ENCODE measurements at regions not wholly inside any gene's neighbourhood (a gene's known extent, or its start where the extent isn't known, plus 50 kb on each side); places are given as distances from the start of the nearest gene placed in this dataset.

DNA sequence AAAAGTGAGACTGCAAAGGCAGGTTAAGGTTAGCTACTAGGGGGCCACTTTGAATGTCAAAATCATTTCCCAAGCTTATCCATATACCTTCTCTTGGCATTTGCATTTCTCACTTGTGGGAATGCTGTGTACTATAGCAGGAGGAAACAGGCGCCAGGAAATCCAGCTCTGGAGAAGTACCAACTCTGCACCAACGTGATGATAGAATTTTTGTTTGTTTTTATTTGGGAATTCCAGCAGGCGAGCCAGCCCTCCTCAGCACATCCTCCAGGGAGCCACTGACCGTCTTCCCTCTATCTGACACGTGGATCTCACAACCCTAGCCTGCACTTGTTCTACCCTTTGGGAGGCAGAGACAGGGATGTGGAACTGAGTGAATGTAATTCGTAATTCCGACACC is 318.0 kb downstream of the ACTL7B start:
- no peak for DNase-seq
- TF ChIP-seq, protein P1, sequence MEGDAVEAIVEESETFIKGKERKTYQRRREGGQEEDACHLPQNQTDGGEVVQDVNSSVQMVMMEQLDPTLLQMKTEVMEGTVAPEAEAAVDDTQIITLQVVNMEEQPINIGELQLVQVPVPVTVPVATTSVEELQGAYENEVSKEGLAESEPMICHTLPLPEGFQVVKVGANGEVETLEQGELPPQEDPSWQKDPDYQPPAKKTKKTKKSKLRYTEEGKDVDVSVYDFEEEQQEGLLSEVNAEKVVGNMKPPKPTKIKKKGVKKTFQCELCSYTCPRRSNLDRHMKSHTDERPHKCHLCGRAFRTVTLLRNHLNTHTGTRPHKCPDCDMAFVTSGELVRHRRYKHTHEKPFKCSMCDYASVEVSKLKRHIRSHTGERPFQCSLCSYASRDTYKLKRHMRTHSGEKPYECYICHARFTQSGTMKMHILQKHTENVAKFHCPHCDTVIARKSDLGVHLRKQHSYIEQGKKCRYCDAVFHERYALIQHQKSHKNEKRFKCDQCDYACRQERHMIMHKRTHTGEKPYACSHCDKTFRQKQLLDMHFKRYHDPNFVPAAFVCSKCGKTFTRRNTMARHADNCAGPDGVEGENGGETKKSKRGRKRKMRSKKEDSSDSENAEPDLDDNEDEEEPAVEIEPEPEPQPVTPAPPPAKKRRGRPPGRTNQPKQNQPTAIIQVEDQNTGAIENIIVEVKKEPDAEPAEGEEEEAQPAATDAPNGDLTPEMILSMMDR (IDR thresholded peaks at IDR 0.05): no peak
- peaks cover 17% of the 10 kb centered on the region for H3K4me1 Mint-ChIP-seq
- peak overlapping the region; percentile 78 for H3K27ac Mint-ChIP-seq
- H3K9me3 Mint-ChIP-seq: peaks cover 12% of the 10 kb centered on the region
- peaks cover 7% of the 10 kb centered on the region for H3K27me3 Mint-ChIP-seq (ENCODE audit: low read depth, poor library complexity)
- H3K36me3 Mint-ChIP-seq (ENCODE audit: low read depth): no peaks in the 10 kb centered on the region
- H3K4me3 Mint-ChIP-seq: no peak overlapping the region

DNA sequence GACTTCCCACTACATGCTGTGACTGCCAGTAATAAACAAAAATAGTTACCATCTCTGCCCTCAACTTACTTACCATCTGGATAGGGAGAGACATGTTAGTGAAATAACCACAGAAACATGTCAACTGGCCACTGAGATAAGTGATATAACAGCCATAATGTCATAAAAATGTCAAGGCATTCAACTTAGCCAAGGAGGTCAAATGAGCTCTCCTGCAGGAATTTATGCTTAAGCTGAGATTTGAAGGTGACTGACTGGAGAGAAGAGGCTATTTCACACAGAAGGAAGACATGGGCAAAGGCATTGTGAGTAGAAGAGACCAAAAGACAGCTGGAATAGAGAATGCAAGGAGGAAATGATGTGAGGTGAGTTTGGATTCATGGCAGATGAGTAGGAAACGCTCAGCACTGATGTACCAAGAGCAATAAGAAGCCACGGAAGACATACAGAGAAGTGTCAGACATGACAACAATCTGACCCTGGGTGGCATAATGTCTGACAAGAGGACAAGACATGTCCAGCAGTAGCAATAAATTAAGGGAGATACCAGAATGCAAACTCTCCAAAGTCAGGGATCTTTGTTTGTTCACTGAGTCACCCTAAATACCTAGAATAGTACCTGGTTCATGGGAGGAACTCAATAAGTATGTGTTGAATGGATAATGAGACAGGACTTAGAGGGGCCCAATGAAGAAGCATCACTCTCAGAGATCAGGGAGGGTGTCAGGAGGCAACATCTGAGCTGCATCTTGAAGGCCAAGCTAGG is 318.8 kb downstream of the ACTL7B start:
- Mint-ChIP-seq H3K4me3 (no peak overlapping the region), H3K4me1 (peaks cover 17% of the 10 kb centered on the region), H3K27ac (no peak overlapping the region), H3K27me3 (ENCODE audit: low read depth, poor library complexity) (peaks cover 4% of the 10 kb centered on the region), H3K9me3 (peaks cover 12% of the 10 kb centered on the region), H3K36me3 (ENCODE audit: low read depth) (no peaks in the 10 kb centered on the region)
- no peak for DNase-seq
- TF ChIP-seq, protein P1 (IDR thresholded peaks at IDR 0.05): no peak

DNA sequence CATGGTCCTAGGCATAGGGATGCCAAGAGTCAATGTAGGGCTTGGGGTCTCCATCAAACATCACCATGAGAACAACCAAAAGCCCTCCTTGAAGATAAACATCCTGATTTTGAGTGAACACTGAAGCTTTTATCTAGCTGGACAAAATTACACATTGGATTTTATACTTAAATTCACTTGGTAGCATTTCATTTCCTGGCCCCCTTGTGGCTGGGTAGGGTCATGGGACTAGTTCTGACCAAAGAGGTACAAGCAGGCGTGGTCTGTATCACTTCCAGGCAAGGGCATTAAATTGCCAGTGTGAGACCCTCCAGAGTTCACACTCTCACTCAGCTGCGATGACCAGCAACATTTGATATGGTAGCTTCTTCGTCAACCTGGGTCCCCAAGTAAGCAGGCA is 320.3 kb downstream of the ACTL7B start:
- Mint-ChIP-seq H3K9me3 (peaks cover 12% of the 10 kb centered on the region), H3K36me3 (ENCODE audit: low read depth) (no peaks in the 10 kb centered on the region), H3K4me3 (no peak overlapping the region), H3K27me3 (ENCODE audit: low read depth, poor library complexity) (peaks cover 4% of the 10 kb centered on the region), H3K27ac (no peak overlapping the region), H3K4me1 (peaks cover 17% of the 10 kb centered on the region)
- no peak for DNase-seq
- TF ChIP-seq, protein P1 (IDR thresholded peaks at IDR 0.05): peak; percentile 49

GRCh38 chr9:108534741-108535140 is 321.0 kb downstream of the ACTL7B start:
- Mint-ChIP-seq H3K36me3 (ENCODE audit: low read depth) (no peaks in the 10 kb centered on the region), H3K4me1 (peaks cover 17% of the 10 kb centered on the region), H3K9me3 (peaks cover 10% of the 10 kb centered on the region), H3K4me3 (no peak overlapping the region), H3K27me3 (ENCODE audit: low read depth, poor library complexity) (peaks cover 4% of the 10 kb centered on the region), H3K27ac (no peak overlapping the region)
- TF ChIP-seq, protein P1 (IDR thresholded peaks at IDR 0.05): no peak
- DNase-seq: no peak

GRCh38 chr9:108530141-108530540 is 325.6 kb downstream of the ACTL7B start:
- H3K27ac Mint-ChIP-seq: no peak overlapping the region
- peaks cover 4% of the 10 kb centered on the region for H3K27me3 Mint-ChIP-seq (ENCODE audit: low read depth, poor library complexity)
- TF ChIP-seq, protein P1 (IDR thresholded peaks at IDR 0.05): no peak
- DNase-seq: no peak
- H3K4me3 Mint-ChIP-seq: no peak overlapping the region
- no peaks in the 10 kb centered on the region for H3K9me3 Mint-ChIP-seq
- no peaks in the 10 kb centered on the region for H3K36me3 Mint-ChIP-seq (ENCODE audit: low read depth)
- peaks cover 5% of the 10 kb centered on the region for H3K4me1 Mint-ChIP-seq

- Mint-ChIP-seq H3K27me3 (ENCODE audit: low read depth, poor library complexity) (no peaks in the 10 kb centered on the region), H3K4me3 (no peak overlapping the region), H3K36me3 (ENCODE audit: low read depth) (no peaks in the 10 kb centered on the region), H3K4me1 (peaks cover 5% of the 10 kb centered on the region), H3K27ac (peak overlapping the region; percentile 12), H3K9me3 (no peaks in the 10 kb centered on the region)
- TF ChIP-seq, protein P1 (IDR thresholded peaks at IDR 0.05): no peak
- no peak for DNase-seq
Observed at GRCh38 chr9:108528231-108528630, 327.6 kb downstream of the ACTL7B start.

Data from nephron progenitor cell (in vitro differentiated cells).